GM21737 (cell line): ENCODE measurements at regions not wholly inside any gene's neighbourhood (a gene's known extent, or its start where the extent isn't known, plus 50 kb on each side); places are given as distances from the start of the nearest gene placed in this dataset.
"Not testable (repeated sequence)": the region's sequence is repeated elsewhere in the genome, so short reads cannot be mapped to it uniquely, and the experiment has no call there.

Source experiments
- ATAC-seq: cut with Tn5 transposase; IDR thresholded peaks from one replicate; pipeline ENCODE4 v1.9.1; 2021; ENCODE audit warnings: mild to moderate bottlenecking, moderate library complexity; ENCODE audit not compliant: unreplicated experiment

DNA sequence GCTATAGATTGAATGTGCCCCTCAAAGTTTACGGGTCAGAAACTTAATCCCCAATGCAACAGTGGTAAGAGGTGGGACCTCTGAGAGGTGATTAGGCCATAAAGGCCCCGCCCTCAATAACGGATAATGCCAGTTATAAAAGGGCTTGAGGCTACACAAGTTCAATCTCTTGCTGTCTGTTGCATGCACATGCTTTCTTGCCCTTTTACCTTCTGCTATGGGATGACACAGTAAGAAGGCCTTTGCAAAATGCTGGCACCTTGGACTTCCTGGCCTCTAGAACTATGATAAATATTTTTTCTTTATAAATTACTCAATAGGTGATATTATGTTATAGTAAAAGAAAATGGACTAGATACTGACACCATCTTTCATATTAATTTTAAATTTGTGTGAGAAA, 806.1 kb downstream of the TENT5A start:
- no peak for ATAC-seq

DNA sequence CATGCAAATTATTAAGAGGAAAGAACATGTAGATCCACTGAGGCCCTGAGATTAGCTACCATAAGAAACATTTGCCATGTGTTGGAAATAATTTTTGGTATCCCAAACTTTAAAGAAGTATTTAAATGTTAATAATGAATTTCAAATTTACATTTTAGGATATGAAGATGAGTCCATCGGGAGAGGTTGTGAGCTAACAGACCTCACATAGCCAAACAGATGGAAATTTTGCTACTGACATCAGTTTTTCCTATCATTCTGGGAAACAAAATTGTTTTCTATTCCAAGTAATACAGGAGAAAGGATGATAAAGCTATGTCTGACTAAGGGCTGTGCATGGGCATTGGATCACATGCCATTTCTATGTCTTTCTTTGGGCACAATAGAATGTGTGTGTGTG, 809.6 kb downstream of the TENT5A start:
- ATAC-seq = no peak

DNA sequence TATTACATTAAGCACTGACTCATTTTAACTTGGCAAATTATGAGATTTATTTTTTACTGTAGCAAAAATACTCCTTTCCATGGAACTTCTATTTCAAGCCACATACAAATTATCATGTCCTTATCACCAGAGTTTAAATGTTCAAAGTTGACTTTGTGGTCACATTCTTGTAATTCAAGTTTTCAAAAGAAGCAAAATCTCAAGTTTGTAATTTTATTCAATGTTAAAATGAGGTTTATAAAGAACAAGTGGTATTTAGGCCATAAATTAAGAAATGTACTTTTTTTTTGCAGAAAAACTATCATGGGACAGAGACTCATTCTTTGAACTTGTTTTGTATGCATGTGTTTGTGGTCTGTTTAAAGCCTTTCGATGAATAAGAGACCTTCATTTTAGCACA, 811.5 kb downstream of the TENT5A start:
- no peak for ATAC-seq

DNA sequence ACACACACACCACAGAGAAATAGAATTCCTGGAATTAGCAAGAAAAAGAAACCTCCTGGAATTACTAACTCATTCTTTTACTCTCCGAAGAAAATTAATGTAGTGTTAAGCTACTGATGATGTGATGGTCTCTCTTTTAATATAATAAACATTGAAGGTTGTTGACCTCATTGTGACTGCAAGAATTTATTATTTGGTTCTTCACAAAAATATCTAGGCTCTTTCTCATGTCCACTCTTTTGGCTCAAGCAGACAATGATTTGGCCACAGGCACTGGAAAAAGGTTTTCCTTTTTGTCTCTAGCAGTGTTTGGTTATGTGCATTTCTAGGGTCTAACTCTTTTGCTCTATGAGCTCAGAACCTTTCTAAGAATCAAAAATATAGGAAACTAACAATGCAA, 811.9 kb downstream of the TENT5A start:
- no peak for ATAC-seq

DNA sequence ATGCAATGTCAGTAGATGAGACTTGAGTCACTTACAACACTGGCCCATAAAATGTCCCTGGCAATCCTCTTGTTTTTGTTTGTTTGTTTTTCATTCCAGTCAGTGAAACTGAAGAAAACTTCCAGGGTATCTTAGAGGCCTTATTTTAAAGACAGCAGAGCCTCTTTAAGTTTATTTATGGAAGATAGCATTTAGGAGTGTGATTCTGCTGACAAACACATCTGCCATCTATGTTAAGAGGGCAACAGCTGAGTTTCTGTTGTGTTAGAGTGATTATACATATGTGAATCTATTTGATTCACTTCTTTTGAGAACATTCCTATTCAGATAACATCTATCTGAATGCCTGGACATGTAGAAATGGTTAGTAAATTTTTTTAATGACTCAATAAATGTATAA, 812.6 kb downstream of the TENT5A start:
- ATAC-seq = no peak

DNA sequence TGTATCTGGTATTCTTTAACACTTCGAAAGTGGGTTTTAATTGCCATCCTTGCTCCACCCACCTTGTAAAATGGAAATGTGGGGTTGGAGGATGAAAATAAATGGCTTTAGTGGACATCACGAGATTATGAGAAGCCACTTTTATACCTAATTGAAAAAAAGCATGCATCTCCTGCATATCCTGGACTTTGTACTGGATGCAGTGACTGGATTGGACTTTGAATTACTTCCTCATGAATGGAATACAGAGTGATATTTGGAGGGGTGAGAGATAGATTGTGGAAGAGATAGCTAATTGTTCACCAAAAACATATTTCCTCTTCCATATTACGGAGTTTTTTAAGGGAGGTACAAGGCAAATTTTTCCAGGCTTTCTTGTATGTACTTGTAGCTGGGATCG, 813.0 kb downstream of the TENT5A start:
- ATAC-seq = no peak

DNA sequence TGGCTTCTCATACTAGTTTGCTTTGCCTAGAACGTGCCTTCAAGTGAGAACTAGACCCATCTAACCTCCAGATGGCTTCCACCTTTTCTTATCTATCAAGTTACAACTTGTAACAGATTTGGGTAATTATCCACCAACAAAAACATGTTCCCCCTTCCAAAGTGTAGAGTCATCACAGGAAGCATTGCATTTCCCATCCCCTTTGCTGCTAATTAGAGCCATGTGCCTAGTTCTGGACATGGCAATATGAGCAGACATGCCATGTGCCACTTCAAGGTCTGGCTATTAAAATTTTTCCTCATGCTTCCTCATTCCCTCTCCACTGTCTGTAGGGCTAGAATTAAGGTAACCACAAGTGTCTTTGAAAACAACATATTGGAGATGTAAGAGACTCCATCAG, 814.4 kb downstream of the TENT5A start:
- no peak for ATAC-seq

DNA sequence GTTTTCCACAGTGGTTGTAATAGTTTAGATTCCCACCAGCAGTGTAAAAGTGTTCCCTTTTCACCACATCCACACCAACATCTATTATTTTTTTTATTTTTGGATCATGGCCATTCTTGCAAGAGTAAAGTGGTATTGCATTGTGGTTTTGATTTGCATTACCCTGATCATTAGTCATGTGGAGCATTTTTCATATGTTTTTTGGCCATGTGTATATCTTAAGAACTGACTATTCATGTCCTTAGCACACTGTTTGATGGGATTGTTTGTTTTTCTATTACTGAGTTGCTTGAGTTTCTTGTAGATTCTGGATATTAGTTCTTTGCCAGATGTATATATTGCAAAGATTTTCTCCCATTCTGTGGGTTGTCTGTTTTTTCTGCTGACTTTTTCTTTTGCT, 820.1 kb downstream of the TENT5A start:
- ATAC-seq = no peak

DNA sequence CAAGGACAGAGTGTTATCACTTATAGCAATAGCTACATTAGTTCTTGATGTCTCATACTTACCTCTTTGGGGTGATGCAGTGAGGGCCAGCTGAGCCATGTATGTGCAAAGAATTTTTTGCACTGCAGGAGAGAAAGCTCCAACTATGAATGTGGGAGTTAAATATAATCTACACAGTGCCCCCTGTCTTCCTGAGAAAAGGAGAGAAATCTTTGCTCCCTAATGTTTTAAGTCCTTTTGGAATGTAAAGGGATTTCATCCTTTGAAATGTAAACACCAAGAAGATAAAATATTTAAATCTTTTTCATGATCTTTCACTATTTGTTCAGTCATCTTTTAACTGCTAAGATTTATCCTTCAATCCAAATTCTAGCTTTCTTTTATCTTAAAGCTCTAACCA, 822.1 kb downstream of the TENT5A start:
- ATAC-seq = no peak

DNA sequence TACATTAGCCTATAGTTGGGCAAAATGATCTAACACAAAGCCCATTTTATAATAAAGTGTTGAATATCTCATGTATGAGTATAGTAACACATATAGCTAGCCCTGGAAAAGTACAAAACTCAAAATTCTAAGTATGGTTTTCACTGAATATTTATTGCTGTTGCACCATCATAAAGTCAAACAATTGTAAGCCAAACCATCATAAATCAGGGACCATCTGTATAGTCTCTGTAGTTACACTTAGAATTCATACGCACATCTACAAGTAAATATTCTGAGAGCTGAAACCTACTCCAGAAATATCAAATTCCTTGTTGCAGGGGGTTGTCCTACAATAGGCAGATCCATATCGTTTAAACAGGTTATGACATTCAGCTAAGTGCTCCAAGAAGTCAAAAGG, 817.3 kb downstream of the BCKDHB start:
- no peak for ATAC-seq

DNA sequence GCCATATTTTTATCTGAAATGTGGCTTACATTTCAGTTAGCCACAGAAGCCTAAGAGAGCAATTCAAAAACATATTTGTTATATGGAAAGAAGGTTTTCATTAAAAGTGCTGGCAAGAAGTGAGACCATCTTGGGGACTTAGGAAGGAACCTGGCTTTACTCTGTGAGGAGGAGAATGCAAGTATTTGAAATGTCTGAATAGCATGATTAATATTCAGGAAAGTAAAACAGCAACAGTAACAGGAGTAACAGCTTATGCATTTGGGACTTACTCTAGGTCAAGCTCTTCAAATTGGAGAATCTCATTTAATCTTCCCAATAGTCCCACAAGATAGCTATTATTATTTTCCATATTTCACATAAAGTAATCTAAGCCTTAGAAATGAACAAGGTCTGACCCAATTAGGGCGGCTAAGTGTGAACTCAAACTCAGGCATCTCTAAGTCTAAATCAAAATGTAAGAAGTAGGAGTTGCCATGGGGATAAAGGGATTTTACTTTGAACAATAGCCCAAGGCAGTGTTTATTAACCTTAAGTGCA, 816.5 kb downstream of the BCKDHB start:
- ATAC-seq = no peak

DNA sequence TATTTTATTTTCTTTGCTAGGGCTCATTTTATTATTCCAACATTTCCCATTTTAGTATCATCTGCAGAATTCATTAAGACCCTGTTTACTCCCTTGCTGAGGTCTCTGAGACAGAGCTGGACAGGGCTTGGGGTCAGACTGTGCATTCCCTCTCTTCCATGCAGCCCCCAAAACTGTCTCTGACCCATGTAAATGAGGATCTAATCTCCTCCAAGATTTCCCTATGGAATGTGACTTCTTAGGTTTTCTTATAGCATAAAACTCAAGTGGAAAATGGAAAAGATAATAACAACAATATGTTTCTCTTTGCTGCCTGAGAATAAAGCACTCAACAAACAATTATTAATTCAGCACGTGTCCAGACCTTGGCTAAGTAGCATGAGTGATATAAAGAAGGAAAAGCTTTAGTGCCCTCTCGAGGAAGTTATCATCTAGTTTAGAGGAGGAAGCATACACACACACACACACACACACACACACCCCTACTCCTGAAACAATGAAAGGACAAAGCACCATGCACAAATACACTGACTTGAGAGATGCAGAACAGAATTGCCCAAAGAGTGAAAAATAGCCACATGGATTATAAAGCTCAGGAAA, 815.5 kb downstream of the BCKDHB start:
- ATAC-seq = no peak

DNA sequence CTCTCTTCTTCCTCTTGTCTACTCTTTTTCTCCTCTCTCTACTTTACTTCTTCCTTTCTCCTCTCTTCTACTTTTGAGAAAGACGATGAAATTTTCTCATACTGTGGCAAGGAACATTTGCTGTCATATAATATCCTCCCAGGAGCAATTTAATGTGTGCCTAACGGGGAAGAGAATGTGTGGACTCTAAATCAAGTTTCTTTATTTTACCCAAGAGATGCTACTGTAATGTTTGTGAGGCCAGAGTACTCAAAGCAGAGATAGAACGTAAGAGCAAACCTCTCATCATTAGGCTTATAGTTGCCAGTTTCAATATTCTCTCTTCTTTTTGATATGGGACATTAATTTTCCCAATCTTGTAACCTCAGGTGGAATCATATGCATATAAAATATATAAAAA, 801.4 kb downstream of the BCKDHB start:
- ATAC-seq = no peak

DNA sequence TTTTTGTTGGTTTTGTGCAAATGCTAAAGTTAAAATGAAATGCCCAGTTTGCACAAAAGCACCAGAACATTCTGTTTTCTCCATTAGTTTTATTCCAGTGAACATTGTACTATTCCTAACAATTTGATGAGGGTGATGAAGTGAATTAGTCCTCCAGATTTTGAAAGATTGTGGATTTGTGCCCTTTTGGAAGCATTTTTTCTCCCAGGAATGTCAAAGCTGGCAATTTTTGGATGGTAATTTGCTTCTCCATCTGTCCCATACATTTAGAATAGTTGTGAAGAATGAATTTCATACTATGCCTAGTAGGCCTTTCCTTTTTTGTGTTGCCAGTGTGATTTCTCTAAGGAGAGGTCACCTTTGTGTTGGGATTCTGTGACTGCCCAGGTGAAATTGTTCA, 797.2 kb downstream of the BCKDHB start:
- no peak for ATAC-seq

DNA sequence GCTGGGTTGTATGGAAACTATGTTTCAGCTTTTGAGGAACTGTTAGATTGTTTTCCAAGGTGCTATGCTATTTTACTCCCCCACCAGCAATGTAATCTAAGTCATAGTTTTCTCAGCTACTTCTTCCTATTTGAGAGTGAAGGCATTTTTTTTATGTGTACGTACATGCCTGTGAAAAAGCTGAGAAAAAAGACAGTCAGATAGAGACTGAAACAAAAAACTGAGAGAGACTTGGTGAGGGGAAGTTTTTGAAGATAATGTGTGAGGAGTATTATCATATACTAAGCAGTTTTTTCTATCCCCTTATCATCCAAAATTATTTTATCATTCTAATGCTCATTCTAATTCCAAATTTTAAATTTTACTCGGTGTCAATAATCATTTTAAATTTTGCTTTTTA, 780.0 kb downstream of the BCKDHB start:
- no peak for ATAC-seq

DNA sequence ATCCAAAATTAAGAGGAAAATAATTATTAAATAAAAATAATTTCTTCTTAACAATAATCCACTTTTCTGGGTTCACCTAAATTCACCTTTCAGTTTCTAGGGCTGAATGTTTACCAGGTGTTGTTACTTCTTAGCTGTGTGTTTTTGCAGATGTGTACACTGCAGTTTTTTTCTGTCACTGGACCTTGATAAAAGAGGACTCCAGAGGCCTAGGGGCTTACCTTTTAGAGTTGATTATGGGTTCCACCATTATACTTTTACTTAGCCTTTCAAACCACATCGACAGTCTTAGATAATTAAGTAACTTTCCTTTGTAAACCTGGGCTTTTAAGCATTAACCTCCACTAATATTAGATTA, 766.5 kb downstream of the BCKDHB start:
- no peak for ATAC-seq

DNA sequence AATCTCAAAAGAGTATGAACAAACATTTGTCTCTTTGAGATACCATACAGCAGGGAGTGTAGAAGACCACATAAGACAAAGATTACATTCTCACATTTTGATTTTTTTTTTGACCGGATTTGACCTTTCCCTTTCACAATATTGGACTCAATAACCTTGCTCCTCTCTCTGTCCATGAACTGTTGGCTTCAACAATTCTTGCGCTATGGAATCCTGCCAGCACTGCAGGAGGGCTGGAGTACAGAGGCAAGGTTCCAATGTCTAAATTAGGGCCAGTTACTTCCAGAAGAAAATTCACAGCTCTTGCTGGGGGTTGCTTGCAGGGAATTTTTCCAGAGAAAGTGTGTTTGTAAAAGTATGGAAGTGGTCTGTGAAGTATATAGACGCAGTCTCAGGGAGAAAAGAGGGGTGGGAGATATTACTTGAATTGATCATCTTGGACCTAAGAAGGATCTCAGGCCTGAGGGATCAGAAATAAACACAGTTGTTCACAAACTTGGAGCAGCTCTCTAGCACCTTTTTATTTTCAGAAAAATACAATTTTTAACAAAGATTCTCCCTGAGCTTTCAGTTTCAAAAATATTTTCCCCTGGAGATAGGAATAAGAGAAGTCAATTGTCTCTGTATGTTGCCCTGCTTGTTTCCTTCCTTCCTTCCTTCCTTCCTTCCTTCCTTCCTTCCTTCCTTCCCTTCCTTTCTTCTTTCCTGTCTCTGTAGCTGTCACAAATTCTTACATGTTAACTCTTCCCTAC, 765.9 kb downstream of the BCKDHB start:
- ATAC-seq = no peak

DNA sequence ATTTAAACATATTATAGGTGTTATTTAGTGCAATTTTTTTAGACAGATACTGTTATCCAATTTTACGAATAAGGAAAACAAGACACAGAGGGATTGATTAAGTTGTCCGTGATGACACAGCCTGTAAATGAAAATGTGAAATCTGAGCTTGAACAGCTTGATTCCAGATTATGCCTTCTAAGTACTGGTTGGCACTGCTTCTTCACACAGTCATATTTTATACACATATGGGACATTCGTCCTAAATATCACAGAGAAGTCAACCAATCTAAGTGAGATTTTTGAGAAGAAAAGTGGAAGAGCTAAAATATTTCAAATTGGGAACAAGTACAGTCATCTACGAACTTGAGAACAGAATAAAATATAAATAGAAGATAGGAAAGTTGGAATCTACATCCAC, 756.3 kb downstream of the BCKDHB start:
- no peak for ATAC-seq

DNA sequence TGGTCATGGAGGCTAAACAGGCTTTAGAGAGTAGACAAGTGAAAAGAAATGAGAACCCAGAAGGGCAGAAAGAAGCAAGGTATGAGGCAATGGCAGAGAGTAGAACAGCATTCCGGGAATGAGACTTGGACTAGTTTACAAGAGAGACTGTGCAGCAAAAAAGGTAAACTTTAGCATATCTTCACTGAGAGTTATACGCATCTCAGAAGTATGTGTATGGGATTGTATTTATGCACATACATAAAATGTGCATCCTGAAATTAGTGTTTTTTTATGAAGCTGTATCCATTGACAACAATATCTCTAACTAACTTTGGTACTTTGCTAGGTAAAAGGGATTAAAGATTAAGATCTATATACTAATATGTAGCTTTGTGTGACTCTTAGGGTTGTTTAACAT, 753.6 kb downstream of the BCKDHB start:
- no peak for ATAC-seq

DNA sequence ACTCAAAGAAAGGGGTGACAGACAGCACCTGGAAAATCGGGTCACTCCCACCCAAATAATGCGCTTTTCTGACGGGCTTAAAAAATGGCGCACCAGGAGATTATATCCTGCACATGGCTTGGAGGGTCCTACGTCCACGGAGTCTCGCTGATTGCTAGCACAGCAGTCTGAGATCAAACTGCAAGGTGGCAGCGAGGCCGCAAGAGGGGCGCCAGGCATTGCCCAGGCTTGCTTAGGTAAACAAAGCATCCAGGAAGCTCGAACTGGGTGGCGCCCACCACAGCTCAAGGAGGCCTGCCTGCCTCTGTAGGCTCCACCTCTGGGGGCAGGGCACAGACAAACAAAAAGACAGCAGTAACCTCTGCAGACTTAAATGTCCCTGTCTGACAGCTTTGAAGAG, 741.5 kb downstream of the BCKDHB start:
- ATAC-seq = not testable (repeated sequence)

DNA sequence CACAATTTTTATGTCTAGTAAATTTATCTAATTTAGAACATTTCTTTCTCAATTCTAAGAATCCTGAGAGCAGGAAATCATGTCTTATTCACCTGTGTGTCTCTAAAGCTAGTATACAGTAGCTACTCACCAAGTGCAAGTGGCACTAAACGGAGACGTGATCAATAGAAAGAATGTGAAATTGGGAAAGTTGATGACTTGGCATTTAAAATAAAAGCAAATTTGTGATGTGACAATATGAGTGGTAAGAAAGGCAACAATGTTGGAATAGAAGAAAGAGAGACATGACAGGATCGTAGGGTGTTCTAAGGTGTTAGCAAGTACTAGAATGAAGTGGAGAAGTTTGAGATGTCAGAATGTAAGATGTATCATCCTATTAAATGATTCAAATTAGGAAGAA, 725.9 kb downstream of the BCKDHB start:
- no peak for ATAC-seq

DNA sequence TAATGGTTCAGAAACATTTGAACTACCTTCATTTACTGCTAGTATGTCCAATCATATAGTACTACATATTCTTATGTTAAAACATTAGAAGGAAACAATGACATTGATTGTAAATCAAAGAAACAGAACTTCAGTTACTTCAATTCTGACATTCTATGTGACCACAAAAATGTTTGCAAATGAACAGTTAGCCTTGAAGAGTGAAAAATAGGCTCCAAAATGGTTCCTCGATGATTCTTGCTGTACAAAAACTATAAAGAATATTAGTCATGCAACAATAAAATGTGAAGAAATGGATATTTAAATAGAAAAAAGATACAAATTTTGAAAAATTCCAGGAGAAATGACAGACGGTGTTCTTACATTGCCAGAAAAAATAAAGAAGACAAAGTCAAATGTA, 686.9 kb downstream of the BCKDHB start:
- no peak for ATAC-seq

DNA sequence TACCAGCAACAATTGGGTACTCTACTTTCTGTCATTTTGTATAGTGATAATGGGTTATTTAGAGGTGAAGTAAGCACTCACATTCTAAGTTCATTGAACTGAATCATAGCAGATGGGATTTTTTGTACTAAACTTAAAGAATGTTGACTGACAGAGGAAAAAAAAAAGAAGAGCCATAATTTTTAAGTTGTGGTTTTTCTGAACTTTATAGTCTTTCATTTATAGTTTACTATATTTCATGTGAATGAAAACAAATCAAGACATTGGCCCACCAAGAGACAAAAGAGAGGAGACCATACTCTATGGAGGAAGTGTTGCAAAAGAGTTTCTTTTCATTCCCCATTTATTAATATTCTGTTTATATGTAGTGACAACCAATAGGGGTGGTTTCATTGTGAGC, 685.7 kb downstream of the BCKDHB start:
- no peak for ATAC-seq
